ENCODE measurements at regions not wholly inside any gene's neighbourhood (a gene's known extent, or its start where the extent isn't known, plus 50 kb on each side); places are given as distances from the start of the nearest gene placed in this dataset.
A peak's percentile ranks its signal among the peaks of the same experiment; 100 is the strongest.

- no peak overlapping the region for H3K4me3 ChIP-seq
- H3K36me3 ChIP-seq, result no peaks in the 10 kb centered on the region
- intact Hi-C loops (cut with DNase I), result no loop called here
- no peaks in the 10 kb centered on the region for H3K27me3 ChIP-seq
- no peaks in the 10 kb centered on the region for H3K4me1 ChIP-seq
- TF ChIP-seq CTCF (IDR thresholded peaks at IDR 0.05), result no peak
- no peaks in the 10 kb centered on the region for H3K9me3 ChIP-seq
- no peak overlapping the region for H3K27ac ChIP-seq
- peak in 1 of 2 donors; percentile 54 for DNase-seq (ENCODE audit: low spot score in 2 of 2)
Measured at GRCh38 chr12:131458931-131459772, 251.7 kb upstream of the SFSWAP start.

GRCh38 chr12:131459773-131460365, 251.0 kb upstream of the SFSWAP start:
- Histone ChIP-seq H3K4me1 (no peaks in the 10 kb centered on the region), H3K4me3 (no peak overlapping the region), H3K9me3 (no peaks in the 10 kb centered on the region), H3K36me3 (no peaks in the 10 kb centered on the region), H3K27me3 (no peaks in the 10 kb centered on the region), H3K27ac (no peak overlapping the region)
- TF ChIP-seq CTCF (IDR thresholded peaks at IDR 0.05), result no peak
- DNase-seq (ENCODE audit: low spot score in 2 of 2), result peak in 1 of 2 donors; percentile 49
- intact Hi-C loops (cut with DNase I), result no loop called here

GRCh38 chr12:131460520-131460919, 250.4 kb upstream of the SFSWAP start:
- intact Hi-C loops (cut with DNase I), result no loop called here

GRCh38 chr12:131461096-131461495, 249.8 kb upstream of the SFSWAP start:
- Histone ChIP-seq H3K36me3 (no peaks in the 10 kb centered on the region), H3K4me1 (no peaks in the 10 kb centered on the region), H3K9me3 (no peaks in the 10 kb centered on the region), H3K27ac (no peak overlapping the region), H3K27me3 (no peaks in the 10 kb centered on the region), H3K4me3 (no peak overlapping the region)
- intact Hi-C loops (cut with DNase I), result no loop called here
- TF ChIP-seq CTCF (IDR thresholded peaks at IDR 0.05), result no peak
- DNase-seq (ENCODE audit: low spot score in 2 of 2), result no peak

More at GRCh38 chr12:131460520-131460919, 250.4 kb upstream of the SFSWAP start:
- H3K4me3 ChIP-seq, result no peak overlapping the region
- no peak for DNase-seq (ENCODE audit: low spot score in 2 of 2)
- H3K36me3 ChIP-seq, result no peaks in the 10 kb centered on the region
- H3K4me1 ChIP-seq, result no peaks in the 10 kb centered on the region
- no peaks in the 10 kb centered on the region for H3K9me3 ChIP-seq
- no peak for TF ChIP-seq CTCF (IDR thresholded peaks at IDR 0.05)
- no peaks in the 10 kb centered on the region for H3K27me3 ChIP-seq
- H3K27ac ChIP-seq, result no peak overlapping the region

GRCh38 chr12:131463174-131463573, 247.7 kb upstream of the SFSWAP start:
- no peaks in the 10 kb centered on the region for H3K4me1 ChIP-seq
- DNase-seq (ENCODE audit: low spot score in 2 of 2), result no peak

More at GRCh38 chr12:131463174-131463573, 247.7 kb upstream of the SFSWAP start:
- H3K9me3 ChIP-seq, result no peaks in the 10 kb centered on the region
- H3K4me3 ChIP-seq, result no peak overlapping the region
- H3K27ac ChIP-seq, result no peak overlapping the region
- intact Hi-C loops (cut with DNase I), result no loop called here
- no peak for TF ChIP-seq CTCF (IDR thresholded peaks at IDR 0.05)
- H3K36me3 ChIP-seq, result no peaks in the 10 kb centered on the region
- H3K27me3 ChIP-seq, result no peaks in the 10 kb centered on the region

All from ascending aorta (tissue), 2 donors.